Subcutaneous abdominal adipose tissue (tissue), 5 donors: ENCODE measurements at regions not wholly inside any gene's neighbourhood (a gene's known extent, or its start where the extent isn't known, plus 50 kb on each side); places are given as distances from the start of the nearest gene placed in this dataset.
"Not testable (repeated sequence)": the region's sequence is repeated elsewhere in the genome, so short reads cannot be mapped to it uniquely, and the experiment has no call there.

Experiments
- H3K27ac ChIP-seq: one replicate; pipeline ENCODE4 v1.7.0; 2013; ENCODE audit warnings: low read depth, mild to moderate bottlenecking, inconsistent platforms, low read length, moderate library complexity
- H3K27me3 ChIP-seq, 5 donors: one replicate each; pipeline ENCODE4 v1.7.0; 2013; ENCODE audit warnings: low read length in 5 of 5, inconsistent platforms in 1 of 5; ENCODE audit not compliant: control insufficient read depth in 5 of 5, insufficient read depth in 4 of 5
- H3K36me3 ChIP-seq, 5 donors: one replicate each; pipeline ENCODE4 v1.7.0; 2013; ENCODE audit warnings: low read length in 5 of 5; ENCODE audit not compliant: control insufficient read depth in 5 of 5, insufficient read depth in 5 of 5
- H3K4me1 ChIP-seq, 5 donors: one replicate each; pipeline ENCODE4 v1.7.0; 2013; ENCODE audit warnings: low read length in 5 of 5, mild to moderate bottlenecking in 3 of 5, moderate library complexity in 1 of 5; ENCODE audit not compliant: control insufficient read depth in 5 of 5, insufficient read depth in 5 of 5
- H3K4me3 ChIP-seq, 5 donors: one replicate each; pipeline ENCODE4 v1.7.0; 2013; ENCODE audit warnings: low read length in 5 of 5, low read depth in 1 of 5
- H3K9ac ChIP-seq, 5 donors: one replicate each; pipeline ENCODE4 v1.7.0; 2013; ENCODE audit warnings: low read length in 5 of 5, mild to moderate bottlenecking in 4 of 5, moderate library complexity in 3 of 5
- H3K9me3 ChIP-seq, 5 donors: one replicate each; pipeline ENCODE4 v1.7.0; 2013; ENCODE audit warnings: low read length in 5 of 5; ENCODE audit not compliant: control insufficient read depth in 5 of 5
- donor health status: healthy.
- donor health status: healthy.
- donor health status: healthy.
- donor health status: healthy.
- donor health status: healthy.

- Histone ChIP-seq H3K9ac (no peak overlapping the region), H3K9me3 (peaks cover 0 to 5% (median 0%) of the 10 kb centered on the region in 5 donors), H3K27ac (no peak overlapping the region), H3K27me3 (no peaks in the 10 kb centered on the region), H3K4me3 (no peak overlapping the region), H3K36me3 (no peaks in the 10 kb centered on the region), H3K4me1 (no peaks in the 10 kb centered on the region)
Measured at GRCh38 chr10:18861382-18861781, 187.2 kb upstream of the MALRD1 start.

DNA sequence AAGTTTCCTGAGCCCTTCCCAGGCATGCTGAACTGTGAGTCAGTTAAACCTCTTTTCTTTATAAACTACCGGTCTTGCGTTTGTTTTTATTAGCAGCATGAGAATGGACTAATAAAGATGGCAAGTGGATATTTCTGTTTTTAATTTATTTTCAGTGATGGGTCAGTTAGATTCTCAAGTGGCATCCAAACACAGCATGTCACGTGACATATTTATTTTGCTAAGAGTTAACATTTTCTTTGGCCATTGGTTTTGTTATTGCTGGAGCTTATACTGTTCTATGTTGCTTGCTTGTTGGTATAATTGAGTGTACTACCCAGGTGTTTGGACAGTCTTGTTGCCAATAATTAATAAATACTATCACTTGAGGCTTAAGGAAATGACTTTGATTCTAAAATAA is 181.7 kb upstream of the MALRD1 start:
- Histone ChIP-seq H3K36me3 (no peaks in the 10 kb centered on the region), H3K4me1 (no peaks in the 10 kb centered on the region), H3K27ac (no peak overlapping the region), H3K9me3 (peaks cover 0 to 5% (median 0%) of the 10 kb centered on the region in 5 donors), H3K9ac (no peak overlapping the region), H3K4me3 (no peak overlapping the region), H3K27me3 (no peaks in the 10 kb centered on the region)

- H3K27ac ChIP-seq, result no peak overlapping the region
- no peaks in the 10 kb centered on the region for H3K36me3 ChIP-seq
Measured at GRCh38 chr10:18868919-18869318, 179.7 kb upstream of the MALRD1 start.

GRCh38 chr10:18875477-18875876 is 173.1 kb upstream of the MALRD1 start:
- Histone ChIP-seq H3K27ac (no peak overlapping the region), H3K36me3 (no peaks in the 10 kb centered on the region), H3K9ac (no peak overlapping the region)

More at GRCh38 chr10:18868919-18869318, 179.7 kb upstream of the MALRD1 start:
- Histone ChIP-seq H3K9me3 (peaks cover 0 to 5% (median 0%) of the 10 kb centered on the region in 5 donors), H3K4me3 (no peak overlapping the region), H3K27me3 (no peaks in the 10 kb centered on the region), H3K4me1 (no peaks in the 10 kb centered on the region), H3K9ac (no peak overlapping the region)

DNA sequence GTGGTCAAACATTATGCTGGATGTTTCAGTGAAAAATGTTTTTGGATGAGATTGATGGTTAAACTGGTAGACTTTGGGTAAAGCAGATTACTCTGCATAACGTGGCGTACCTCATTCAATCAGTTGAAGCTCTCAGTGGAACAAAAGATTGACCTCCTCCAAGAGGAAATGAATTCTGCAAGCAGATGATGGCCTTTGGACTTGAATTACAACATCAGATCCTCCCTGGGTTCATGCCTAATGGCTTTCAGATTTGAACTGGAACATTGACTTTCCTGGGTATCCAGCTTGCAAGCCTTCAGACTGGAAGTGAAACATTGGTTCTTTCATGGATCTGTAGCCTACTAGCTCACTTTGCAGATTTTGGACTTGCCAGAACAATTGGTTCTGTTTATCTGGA is 169.3 kb upstream of the MALRD1 start:
- Histone ChIP-seq H3K9me3 (no peaks in the 10 kb centered on the region), H3K4me3 (no peak overlapping the region), H3K27me3 (no peaks in the 10 kb centered on the region), H3K36me3 (no peaks in the 10 kb centered on the region), H3K4me1 (no peaks in the 10 kb centered on the region), H3K27ac (no peak overlapping the region), H3K9ac (no peak overlapping the region)

More at GRCh38 chr10:18875477-18875876, 173.1 kb upstream of the MALRD1 start:
- H3K27me3 ChIP-seq, result no peaks in the 10 kb centered on the region
- peaks cover 0 to 3% (median 0%) of the 10 kb centered on the region in 5 donors for H3K9me3 ChIP-seq
- no peaks in the 10 kb centered on the region for H3K4me1 ChIP-seq
- no peak overlapping the region for H3K4me3 ChIP-seq

- Histone ChIP-seq H3K27me3 (no peaks in the 10 kb centered on the region), H3K4me1 (no peaks in the 10 kb centered on the region), H3K9me3 (no peaks in the 10 kb centered on the region), H3K27ac (no peak overlapping the region), H3K4me3 (no peak overlapping the region), H3K9ac (no peak overlapping the region), H3K36me3 (no peaks in the 10 kb centered on the region)
Measured at GRCh38 chr10:18880530-18880929, 168.1 kb upstream of the MALRD1 start.

DNA sequence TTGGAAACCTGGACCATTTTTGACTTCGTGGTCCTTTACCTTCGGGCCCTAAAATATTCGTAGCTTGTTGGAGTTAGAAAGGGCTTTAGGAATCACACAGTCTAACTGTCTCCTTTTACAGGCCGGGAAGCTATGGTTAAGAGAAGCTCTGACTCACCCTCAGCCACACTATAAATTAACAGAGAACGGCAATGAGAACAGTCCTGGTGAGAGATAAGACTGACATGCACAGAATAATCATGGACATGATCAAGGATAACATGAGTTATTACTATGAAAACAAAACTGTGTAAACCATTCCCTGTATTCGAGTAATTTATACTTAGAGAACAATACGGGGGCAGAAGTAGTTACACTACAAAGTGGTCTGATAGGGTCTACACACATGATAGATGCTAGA is 162.5 kb upstream of the MALRD1 start:
- H3K9ac ChIP-seq, result no peak overlapping the region
- H3K27me3 ChIP-seq, result no peaks in the 10 kb centered on the region
- H3K27ac ChIP-seq, result no peak overlapping the region
- H3K36me3 ChIP-seq, result no peaks in the 10 kb centered on the region
- no peak overlapping the region for H3K4me3 ChIP-seq
- no peaks in the 10 kb centered on the region for H3K4me1 ChIP-seq
- no peaks in the 10 kb centered on the region for H3K9me3 ChIP-seq

- Histone ChIP-seq H3K36me3 (no peaks in the 10 kb centered on the region), H3K27me3 (no peaks in the 10 kb centered on the region), H3K9me3 (peaks cover 0 to 3% (median 0%) of the 10 kb centered on the region in 5 donors), H3K9ac (no peak overlapping the region), H3K4me1 (no peaks in the 10 kb centered on the region), H3K27ac (no peak overlapping the region), H3K4me3 (no peak overlapping the region)
Measured at GRCh38 chr10:18906636-18907035, 142.0 kb upstream of the MALRD1 start.

- not testable (repeated sequence) for H3K4me1 ChIP-seq, H3K36me3 ChIP-seq, H3K9me3 ChIP-seq, H3K4me3 ChIP-seq, H3K9ac ChIP-seq, H3K27ac ChIP-seq, H3K27me3 ChIP-seq
Measured at GRCh38 chr10:18917431-18917830, 131.2 kb upstream of the MALRD1 start.

- Histone ChIP-seq H3K36me3 (no peaks in the 10 kb centered on the region), H3K9me3 (peaks cover 0 to 4% (median 0%) of the 10 kb centered on the region in 5 donors), H3K4me1 (no peaks in the 10 kb centered on the region), H3K27me3 (no peaks in the 10 kb centered on the region), H3K4me3 (no peak overlapping the region), H3K9ac (no peak overlapping the region), H3K27ac (no peak overlapping the region)
Measured at GRCh38 chr10:18918532-18918931, 130.1 kb upstream of the MALRD1 start.

GRCh38 chr10:18949391-18949790 is 99.2 kb upstream of the MALRD1 start:
- Histone ChIP-seq H3K27ac (no peak overlapping the region), H3K27me3 (no peaks in the 10 kb centered on the region), H3K36me3 (no peaks in the 10 kb centered on the region), H3K9ac (no peak overlapping the region), H3K4me1 (peaks cover 0 to 3% (median 0%) of the 10 kb centered on the region in 5 donors), H3K9me3 (peaks cover 0 to 5% (median 0%) of the 10 kb centered on the region in 5 donors), H3K4me3 (no peak overlapping the region)
